Retinal pigment epithelial cell (primary cell): ENCODE measurements at regions not wholly inside any gene's neighbourhood (a gene's known extent, or its start where the extent isn't known, plus 50 kb on each side); places are given as distances from the start of the nearest gene placed in this dataset.

ENCODE experiments used
- DNase-seq: peaks from one replicate; pipeline ENCODE4 v3.0.0-alpha.2; 2010; ENCODE audit warnings: low read depth
- H3K4me3 ChIP-seq: 2 replicates; pipeline ENCODE4 v1.5.1; 2011; ENCODE audit warnings: mild to moderate bottlenecking, low read length, control low read depth, moderate library complexity
- CTCF ChIP-seq: conservative IDR thresholded peaks from 2 replicates; pipeline ENCODE4 v1.5.1; 2011; ENCODE audit warnings: low read depth, low read length, control low read depth, inconsistent platforms

GRCh38 chr1:22296701-22297591 is 154.0 kb upstream of the WNT4 start:
- DNase-seq = no peak
- no peak for TF ChIP-seq CTCF
- H3K4me3 ChIP-seq = no peak overlapping the region

- no peak for TF ChIP-seq CTCF
- DNase-seq = no peak
Measured at GRCh38 chr1:22297999-22298398, 153.7 kb upstream of the ZBTB40 start.

DNA sequence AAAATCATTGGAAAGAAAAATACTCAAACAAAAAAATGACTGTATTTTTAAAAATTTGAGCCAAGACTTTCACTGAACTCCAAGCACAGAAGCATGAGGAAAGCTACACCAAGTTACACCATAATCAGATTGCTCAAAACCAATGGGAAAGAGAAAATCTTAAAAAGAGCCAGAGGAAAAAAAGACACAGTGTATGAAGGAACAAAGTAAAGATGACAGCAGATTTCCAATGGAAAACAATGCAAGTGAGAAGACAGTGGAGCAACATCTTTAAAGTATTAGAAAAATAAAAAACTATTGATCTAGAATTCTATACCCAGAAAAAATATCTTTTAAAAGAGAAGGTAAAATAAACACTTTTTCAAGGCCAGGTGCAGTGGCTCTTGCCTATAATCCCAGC is 147.8 kb upstream of the ZBTB40 start:
- no peak for TF ChIP-seq CTCF
- no peak overlapping the region for H3K4me3 ChIP-seq
- DNase-seq = no peak

More at GRCh38 chr1:22297999-22298398, 153.7 kb upstream of the ZBTB40 start:
- no peak overlapping the region for H3K4me3 ChIP-seq

GRCh38 chr1:22309572-22309971 is 142.1 kb upstream of the ZBTB40 start:
- no peak overlapping the region for H3K4me3 ChIP-seq
- DNase-seq = no peak
- TF ChIP-seq CTCF = no peak

DNA sequence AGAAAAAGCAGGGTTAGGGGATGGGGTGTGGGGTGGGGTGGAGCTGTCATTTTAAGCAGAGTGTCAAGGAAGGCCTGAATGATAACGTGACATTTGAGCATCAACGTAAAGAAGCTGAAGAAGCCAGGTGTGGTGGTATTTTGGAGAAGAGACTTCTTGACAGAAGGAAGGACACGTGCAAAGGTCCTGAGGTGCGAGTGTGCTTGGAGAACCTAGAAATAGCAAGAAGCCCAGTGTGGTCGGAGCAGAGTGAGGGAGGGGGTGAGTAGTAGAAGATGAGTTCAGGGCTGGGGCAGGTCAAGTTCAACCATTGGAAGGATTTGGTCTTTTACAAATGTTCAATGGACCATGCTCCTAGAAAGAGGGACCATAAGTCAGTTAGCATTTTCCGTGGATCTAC is 140.2 kb upstream of the ZBTB40 start:
- no peak for TF ChIP-seq CTCF
- DNase-seq = no peak
- no peak overlapping the region for H3K4me3 ChIP-seq

- TF ChIP-seq CTCF = no peak
- H3K4me3 ChIP-seq = no peak overlapping the region
- no peak for DNase-seq
Measured at GRCh38 chr1:22313321-22313720, 138.3 kb upstream of the ZBTB40 start.

GRCh38 chr1:22314706-22315105 is 136.9 kb upstream of the ZBTB40 start:
- no peak overlapping the region for H3K4me3 ChIP-seq
- no peak for TF ChIP-seq CTCF
- no peak for DNase-seq
